ENCODE measurements at regions not wholly inside any gene's neighbourhood (a gene's known extent, or its start where the extent isn't known, plus 50 kb on each side); places are given as distances from the start of the nearest gene placed in this dataset.

DNA sequence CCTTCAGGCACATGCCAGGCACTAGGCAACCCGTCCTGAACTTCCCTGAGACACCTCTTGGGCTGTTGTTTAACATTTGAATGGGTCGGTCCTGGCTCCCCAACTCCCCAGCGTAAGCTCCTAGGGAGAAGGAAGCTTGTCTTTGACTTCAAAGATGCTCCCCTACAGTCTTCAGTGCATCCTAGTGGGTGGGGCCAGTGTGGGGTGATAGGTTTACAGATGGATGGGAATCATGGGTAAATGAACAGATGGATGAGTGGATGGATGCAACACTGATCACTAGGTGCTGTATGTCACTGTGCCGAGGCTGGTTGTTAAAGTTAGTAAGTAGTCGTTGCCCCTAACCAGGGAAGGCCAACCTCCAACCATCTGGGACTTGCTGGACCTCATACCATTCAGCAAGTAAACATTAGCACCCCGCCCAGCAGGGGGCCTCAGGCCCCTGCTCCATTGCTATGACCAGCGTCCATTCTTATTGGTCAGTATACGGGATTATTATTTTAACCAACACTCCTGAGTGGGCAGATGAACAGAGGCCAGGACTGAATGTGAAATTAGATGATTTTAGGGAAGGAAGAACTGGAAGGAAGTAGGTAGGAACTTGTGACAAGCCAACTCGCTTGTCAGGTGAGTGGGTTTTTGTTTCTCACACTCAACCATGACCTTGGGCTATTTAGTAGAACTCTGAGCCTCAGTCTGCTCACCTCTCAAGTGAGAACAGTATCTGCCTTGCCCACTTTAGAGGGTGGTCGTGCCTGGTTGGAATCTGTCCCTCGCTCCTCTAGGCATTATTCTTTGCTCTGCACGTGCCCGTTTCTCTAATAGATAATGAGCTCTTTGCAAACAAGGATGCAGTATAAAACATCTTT lies 82.9 kb upstream of the FOXP4 start:
- H3K27ac ChIP-seq, result no peak overlapping the region
- DNase-seq (ENCODE audit: low spot score), result no peak
- no peak overlapping the region for H3K4me3 ChIP-seq
- TF ChIP-seq, protein P1, sequence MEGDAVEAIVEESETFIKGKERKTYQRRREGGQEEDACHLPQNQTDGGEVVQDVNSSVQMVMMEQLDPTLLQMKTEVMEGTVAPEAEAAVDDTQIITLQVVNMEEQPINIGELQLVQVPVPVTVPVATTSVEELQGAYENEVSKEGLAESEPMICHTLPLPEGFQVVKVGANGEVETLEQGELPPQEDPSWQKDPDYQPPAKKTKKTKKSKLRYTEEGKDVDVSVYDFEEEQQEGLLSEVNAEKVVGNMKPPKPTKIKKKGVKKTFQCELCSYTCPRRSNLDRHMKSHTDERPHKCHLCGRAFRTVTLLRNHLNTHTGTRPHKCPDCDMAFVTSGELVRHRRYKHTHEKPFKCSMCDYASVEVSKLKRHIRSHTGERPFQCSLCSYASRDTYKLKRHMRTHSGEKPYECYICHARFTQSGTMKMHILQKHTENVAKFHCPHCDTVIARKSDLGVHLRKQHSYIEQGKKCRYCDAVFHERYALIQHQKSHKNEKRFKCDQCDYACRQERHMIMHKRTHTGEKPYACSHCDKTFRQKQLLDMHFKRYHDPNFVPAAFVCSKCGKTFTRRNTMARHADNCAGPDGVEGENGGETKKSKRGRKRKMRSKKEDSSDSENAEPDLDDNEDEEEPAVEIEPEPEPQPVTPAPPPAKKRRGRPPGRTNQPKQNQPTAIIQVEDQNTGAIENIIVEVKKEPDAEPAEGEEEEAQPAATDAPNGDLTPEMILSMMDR (IDR thresholded peaks at IDR 0.05), result peak; percentile 46

DNA sequence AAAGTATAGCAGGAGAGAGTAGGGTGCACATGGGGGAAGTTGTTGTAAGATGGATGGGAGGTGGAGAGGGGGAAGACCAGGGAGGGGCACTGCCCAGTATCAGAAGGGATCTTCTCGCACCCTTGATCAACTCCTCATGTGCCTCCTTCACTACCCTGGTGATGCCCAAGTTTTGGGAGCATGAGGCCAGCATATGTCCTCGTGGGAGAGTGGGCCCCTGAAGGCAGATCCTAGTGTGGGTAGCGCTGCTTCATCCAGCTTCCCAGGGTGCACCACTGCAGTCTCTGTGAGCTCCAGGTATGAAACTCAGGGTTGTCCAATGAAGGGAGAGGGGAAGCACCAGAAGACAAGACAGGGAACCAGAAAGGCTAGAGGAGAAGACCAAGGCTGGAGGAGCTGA lies 82.2 kb upstream of the FOXP4 start:
- Histone ChIP-seq H3K4me3 (no peak overlapping the region), H3K27ac (no peak overlapping the region)
- TF ChIP-seq, protein P1 (IDR thresholded peaks at IDR 0.05), result no peak
- DNase-seq (ENCODE audit: low spot score), result no peak

DNA sequence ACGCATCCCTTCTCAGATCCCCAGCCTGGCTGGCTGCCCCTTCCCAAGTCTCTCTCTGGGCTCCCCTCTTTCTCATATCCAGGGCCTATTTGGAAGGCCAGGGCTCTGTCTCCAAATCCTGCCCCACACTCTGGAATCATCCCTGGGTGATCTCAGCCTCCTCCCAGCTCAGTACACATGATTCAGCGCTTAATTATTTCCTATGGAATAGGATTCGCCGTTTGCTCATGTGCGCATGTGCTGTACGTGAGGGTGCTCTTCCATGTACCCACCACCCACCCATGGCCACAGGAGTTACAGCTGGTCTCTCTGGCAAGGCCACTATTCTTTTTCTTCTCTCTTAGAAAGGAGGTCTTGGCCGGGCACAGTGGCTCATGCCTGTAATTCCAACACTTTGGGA lies 81.7 kb upstream of the FOXP4 start:
- Histone ChIP-seq H3K27ac (no peak overlapping the region), H3K4me3 (no peak overlapping the region)
- DNase-seq (ENCODE audit: low spot score), result no peak
- TF ChIP-seq, protein P1 (IDR thresholded peaks at IDR 0.05), result no peak

DNA sequence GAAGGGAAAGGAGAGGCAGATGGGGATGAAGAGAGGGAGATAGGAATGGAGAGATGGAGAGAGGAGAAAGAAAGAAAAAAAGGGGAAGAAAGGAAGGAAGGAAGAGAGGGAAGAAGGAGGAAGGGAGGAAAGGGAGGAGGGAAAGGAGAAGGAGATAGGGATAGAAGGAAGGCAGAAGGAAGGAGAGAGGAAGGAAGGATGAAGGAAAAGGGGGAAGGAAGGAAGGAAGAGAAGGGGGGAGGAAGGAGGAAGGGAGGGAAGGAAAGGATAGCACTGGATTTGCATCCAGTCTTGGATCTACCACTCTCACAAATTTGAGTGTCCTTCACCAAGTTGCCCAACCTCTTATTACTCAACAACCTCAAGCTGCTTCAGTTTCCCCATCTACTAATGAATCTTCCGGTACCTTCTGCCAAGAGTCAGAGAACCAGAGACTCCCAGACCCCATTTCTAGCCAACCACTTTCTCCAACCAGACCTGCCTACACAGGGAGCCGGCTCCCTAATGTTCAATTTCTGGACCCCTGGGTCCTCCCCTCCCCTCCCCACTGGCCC lies 79.7 kb upstream of the FOXP4 start:
- Histone ChIP-seq H3K4me3 (no peak overlapping the region), H3K27ac (no peak overlapping the region)
- TF ChIP-seq, protein P1 (IDR thresholded peaks at IDR 0.05), result no peak
- no peak for DNase-seq (ENCODE audit: low spot score)

DNA sequence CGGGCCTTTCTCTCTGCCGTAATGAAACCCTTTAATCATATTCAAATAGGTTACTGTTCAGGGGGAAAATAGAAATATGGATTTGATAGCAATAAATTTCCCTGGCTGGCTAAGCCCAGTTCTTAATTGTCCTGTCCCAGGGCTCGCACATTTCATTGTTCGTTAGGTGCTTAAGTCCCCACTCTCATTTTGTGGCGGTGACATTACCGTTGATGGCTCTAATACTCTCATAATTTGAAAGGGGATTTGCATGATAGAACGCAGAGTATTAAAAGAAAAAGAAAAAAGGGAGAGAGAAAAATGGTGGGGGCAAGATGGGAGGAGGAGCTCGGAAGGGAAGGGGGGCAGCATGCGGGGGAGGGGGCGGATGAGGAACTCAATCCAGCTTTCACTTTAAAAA lies 79.1 kb upstream of the FOXP4 start:
- TF ChIP-seq, protein P1 (IDR thresholded peaks at IDR 0.05), result no peak
- H3K27ac ChIP-seq, result no peak overlapping the region
- no peak for DNase-seq (ENCODE audit: low spot score)
- H3K4me3 ChIP-seq, result no peak overlapping the region

DNA sequence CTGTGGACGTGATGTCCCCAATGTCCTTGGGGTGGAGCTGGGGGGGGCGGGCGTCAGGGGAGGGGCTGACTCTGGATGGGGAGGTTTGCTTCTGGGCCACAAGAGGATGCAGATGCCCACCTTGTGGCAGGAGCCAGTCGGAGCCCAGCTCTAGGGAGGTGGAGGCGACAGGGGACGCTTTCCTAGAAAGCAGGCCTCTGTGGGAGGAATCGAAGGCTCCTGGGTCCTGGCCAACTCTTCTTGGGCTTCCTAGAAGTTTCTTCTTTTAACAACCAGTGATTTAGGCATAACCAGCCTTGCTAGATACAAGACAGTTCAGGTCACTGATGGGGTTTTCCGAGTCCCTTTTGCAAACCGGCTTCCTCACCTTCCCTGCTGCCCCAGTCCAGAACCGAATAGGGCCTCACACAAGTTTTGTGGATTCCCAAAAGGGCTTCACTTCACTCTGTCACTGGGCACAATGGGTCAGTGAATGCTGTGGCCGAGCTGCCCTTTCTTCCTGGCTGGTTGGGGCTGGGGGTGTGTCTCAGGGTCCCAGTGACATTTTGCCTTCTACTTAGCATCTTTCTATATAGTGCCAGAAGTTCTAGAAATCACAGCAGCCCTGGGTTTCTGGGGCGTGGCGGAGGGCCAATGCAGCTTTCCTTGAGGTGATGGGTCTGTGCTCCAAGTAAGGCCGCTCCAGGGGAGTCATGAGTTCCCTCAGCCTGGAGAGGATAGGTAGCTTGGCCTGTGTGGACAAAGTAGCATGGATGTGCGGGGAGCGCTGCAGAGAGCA lies 78.4 kb upstream of the FOXP4 start:
- no peak overlapping the region for H3K27ac ChIP-seq
- H3K4me3 ChIP-seq, result no peak overlapping the region
- DNase-seq (ENCODE audit: low spot score), result no peak
- TF ChIP-seq, protein P1 (IDR thresholded peaks at IDR 0.05), result no peak

Measured in coronary artery (tissue), 2 donors.